Endothelial cell of umbilical vein (primary cell): ENCODE measurements at regions not wholly inside any gene's neighbourhood (a gene's known extent, or its start where the extent isn't known, plus 50 kb on each side); places are given as distances from the start of the nearest gene placed in this dataset.

ENCODE experiments used
- BruUV-seq: library from RNA; stranded (reverse); fragments of 400-500 nt; replicated peaks from 2 replicates; lab custom pipeline; 2021; lab: Mats Ljungman, UMichigan
- CTCF ChIA-PET: fragments of 300-600, 350-600 bp; sonication (Branson Sonifier 250); formaldehyde crosslinking; loops from one replicate; lab custom pipeline; 2021; ENCODE audit warnings: antibody characterized with exemption, inconsistent platforms; lab: Charles Lee
- POLR2A ChIA-PET: fragments of 300-600, 350-600 bp; sonication (Branson Sonifier 250); formaldehyde crosslinking; loops from one replicate; lab custom pipeline; 2021; ENCODE audit warnings: antibody characterized with exemption, inconsistent platforms; lab: Charles Lee
- DNase-seq: peaks from one replicate; pipeline ENCODE4 v3.0.0-alpha.2; 2011; ENCODE audit warnings: low read depth, low spot score
- FAIRE-seq: peaks from 2 replicates; lab custom pipeline; 2011; peaks lifted over from hg19 to GRCh38; lab: Jason Lieb, UNC
- H2AFZ ChIP-seq: 2 replicates; pipeline ENCODE4 v1.6.0; 2012; ENCODE audit warnings: low read depth, low read length, control low read depth, inconsistent platforms
- H3K27ac ChIP-seq: 2 replicates; pipeline ENCODE4 v1.5.1; 2011; ENCODE audit warnings: low read depth, mild to moderate bottlenecking, control low read depth, low read length, moderate library complexity; ENCODE audit not compliant: insufficient read depth
- H3K27me3 ChIP-seq, 2 experiments: 2 replicates each; pipeline versions ENCODE4 v1.6.0 to v1.6.1; 2011; ENCODE audit warnings: low read length in 2 of 2, mixed read lengths in 1 of 2; ENCODE audit not compliant: control insufficient read depth in 2 of 2, insufficient read depth in 2 of 2
- H3K36me3 ChIP-seq, 2 experiments: 2 replicates in 1 of 2; 3 replicates in 1 of 2; pipeline ENCODE4 v1.5.1; 2011; ENCODE audit warnings: low read length in 2 of 2, mild to moderate bottlenecking in 1 of 2, moderate library complexity in 1 of 2; ENCODE audit not compliant: control insufficient read depth in 2 of 2, insufficient read depth in 2 of 2; ENCODE audit errors: extremely low read depth in 1 of 2
- H3K4me1 ChIP-seq: 3 replicates; pipeline ENCODE4 v1.5.1; 2011; ENCODE audit warnings: mild to moderate bottlenecking, low read length; ENCODE audit not compliant: control insufficient read depth, insufficient read depth; ENCODE audit errors: extremely low read depth
- H3K4me2 ChIP-seq: 2 replicates; pipeline ENCODE4 v1.6.1; 2011; ENCODE audit warnings: low read length, control low read depth, mixed read lengths; ENCODE audit not compliant: insufficient read depth
- H3K4me3 ChIP-seq, 3 experiments: fragments of 200-600 bp in 1 of 3; sonication (generic), shearing (Covaris generic) in 1 of 3; replicated peaks in 1 of 3; 2 replicates each; pipeline ENCODE4 v1.5.1; 2011 to 2016; ENCODE audit warnings: control low read depth in 3 of 3, low read length in 3 of 3, mild to moderate bottlenecking in 2 of 3, inconsistent platforms in 1 of 3, low read depth in 1 of 3, moderate library complexity in 1 of 3; ENCODE audit not compliant: insufficient read depth in 1 of 3
- H3K79me2 ChIP-seq: 2 replicates; pipeline ENCODE4 v1.6.0; 2012; ENCODE audit warnings: low read length, inconsistent platforms; ENCODE audit not compliant: control insufficient read depth, insufficient read depth
- H3K9ac ChIP-seq: replicated peaks from 2 replicates; pipeline ENCODE3; 2011; ENCODE audit warnings: low read length, control low read depth; ENCODE audit not compliant: insufficient read depth; ENCODE audit errors: extremely low read depth
- H3K9me1 ChIP-seq: replicated peaks from 3 replicates; pipeline ENCODE4 v1.6.0; 2011; ENCODE audit warnings: mild to moderate bottlenecking, low read length; ENCODE audit not compliant: control insufficient read depth, insufficient read depth; ENCODE audit errors: extremely low read depth
- H3K9me3 ChIP-seq: replicated peaks from 2 replicates; pipeline ENCODE4 v1.5.1; 2012; ENCODE audit warnings: low read length, inconsistent platforms; ENCODE audit not compliant: control insufficient read depth, insufficient read depth
- H4K20me1 ChIP-seq: replicated peaks from 2 replicates; pipeline ENCODE3; 2011; ENCODE audit warnings: mild to moderate bottlenecking, low read length; ENCODE audit not compliant: control insufficient read depth, insufficient read depth; ENCODE audit errors: extremely low read depth
- EZH2 ChIP-seq: IDR thresholded peaks from 2 replicates; pipeline ENCODE4 v1.6.1; 2012; ENCODE audit warnings: borderline replicate concordance, low read depth, mild to moderate bottlenecking, moderate library complexity, low read length, inconsistent platforms; ENCODE audit not compliant: severe bottlenecking
- FOS ChIP-seq: IDR thresholded peaks from 2 replicates; pipeline ENCODE4 v1.6.1; 2011; ENCODE audit warnings: mild to moderate bottlenecking, low read length, moderate library complexity, borderline replicate concordance; ENCODE audit not compliant: insufficient read depth
- GATA2 ChIP-seq: IDR thresholded peaks from 2 replicates; pipeline ENCODE4 v1.7.0; 2011; ENCODE audit warnings: low read depth, mild to moderate bottlenecking, moderate library complexity, mixed read lengths, low read length; ENCODE audit not compliant: insufficient read length, insufficient read depth
- JUN ChIP-seq: IDR thresholded peaks from 2 replicates; pipeline ENCODE4 v1.6.1; 2011; ENCODE audit warnings: borderline replicate concordance, low read depth; ENCODE audit not compliant: insufficient read length, insufficient read depth
- MYC ChIP-seq: IDR thresholded peaks from one replicate; pipeline ENCODE4 v1.6.1; 2011; ENCODE audit warnings: mild to moderate bottlenecking, low read depth, low read length
- POLR2A ChIP-seq: IDR thresholded peaks from 2 replicates; pipeline ENCODE4 v1.6.1; 2012; ENCODE audit warnings: low read depth, mild to moderate bottlenecking, control low read depth, low read length
- POLR2AphosphoS5 ChIP-seq: IDR thresholded peaks from 2 replicates; pipeline ENCODE4 v1.6.1; 2012; ENCODE audit warnings: low read depth, mild to moderate bottlenecking, control low read depth, low read length, moderate library complexity; ENCODE audit not compliant: insufficient read depth
- dilution Hi-C: fragments of 300-500 bp; cut with MboI; formaldehyde crosslinking; loops from one replicate; pipeline ENCODE4 v1.15.0; 2019; ENCODE audit warnings: low sequenced_read_pairs; ENCODE audit not compliant: extremely low pct_ligation_motif_present
- intact Hi-C: fragments of 100-400 bp; cut with micrococcal nuclease; formaldehyde crosslinking; loops from one replicate; pipeline ENCODE4 v1.10.0; 2022
- TF ChIP-seq, protein P1 (sequence below): IDR thresholded peaks from 2 replicates; pipeline ENCODE4 v1.6.1; 2011; ENCODE audit not compliant: insufficient read depth, insufficient read length
- TF ChIP-seq, protein P2 (sequence below), 2 donors: IDR thresholded peaks; 1 replicate in 1 of 2; 2 replicates in 1 of 2; pipeline ENCODE4 v1.5.1; 2011; ENCODE audit warnings: low read length in 2 of 2, mild to moderate bottlenecking in 2 of 2, moderate library complexity in 2 of 2, control low read depth in 1 of 2, inconsistent platforms in 1 of 2, low read depth in 1 of 2; ENCODE audit not compliant: insufficient read depth in 1 of 2; ENCODE audit errors: extremely low read depth in 1 of 2

DNA sequence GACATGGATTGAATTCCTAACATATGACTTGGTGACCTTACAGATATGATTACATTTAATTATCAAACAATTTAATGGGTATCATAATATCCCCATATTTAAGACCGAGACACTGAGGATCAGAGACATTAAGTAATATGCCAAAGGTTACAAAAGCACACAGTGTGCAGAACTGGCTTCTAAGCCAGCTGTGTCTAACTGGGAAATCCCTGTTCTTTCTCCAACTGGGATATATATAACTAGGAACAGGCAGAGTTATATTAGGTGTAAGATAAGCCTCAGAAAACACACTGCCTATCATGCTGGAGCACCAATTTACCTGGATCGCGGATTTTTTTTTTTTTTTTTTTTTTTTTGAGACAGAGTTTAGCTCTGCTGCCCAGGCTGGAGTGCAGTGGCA, 88.3 kb upstream of the ADGRL2 start:
- POLR2A ChIA-PET, result no interaction called here
- H3K27ac ChIP-seq, result no peak overlapping the region

More for the DNA sequence above, 88.3 kb upstream of the ADGRL2 start:
- no peak overlapping the region for H3K9ac ChIP-seq
- H3K27me3 ChIP-seq, result no peaks in the 10 kb centered on the region
- H3K4me3 ChIP-seq, result no peak overlapping the region
- no peaks in the 10 kb centered on the region for H3K9me3 ChIP-seq
- no peaks in the 10 kb centered on the region for H4K20me1 ChIP-seq
- H3K4me2 ChIP-seq, result no peak overlapping the region
- intact Hi-C loops (no loop called here), dilution Hi-C loops (no loop called here)
- no peak for DNase-seq
- no TSS peak for BruUV-seq
- H3K79me2 ChIP-seq, result no peaks in the 10 kb centered on the region
- no peaks in the 10 kb centered on the region for H3K9me1 ChIP-seq
- no peak overlapping the region for H2AFZ ChIP-seq
- no peak for TF ChIP-seq EZH2
- no peak for TF ChIP-seq GATA2
- no peak for TF ChIP-seq POLR2AphosphoS5
- TF ChIP-seq, protein P1, sequence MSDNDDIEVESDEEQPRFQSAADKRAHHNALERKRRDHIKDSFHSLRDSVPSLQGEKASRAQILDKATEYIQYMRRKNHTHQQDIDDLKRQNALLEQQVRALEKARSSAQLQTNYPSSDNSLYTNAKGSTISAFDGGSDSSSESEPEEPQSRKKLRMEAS, result no peak
- no peak for TF ChIP-seq MYC
- TF ChIP-seq JUN, result no peak
- TF ChIP-seq, protein P2, sequence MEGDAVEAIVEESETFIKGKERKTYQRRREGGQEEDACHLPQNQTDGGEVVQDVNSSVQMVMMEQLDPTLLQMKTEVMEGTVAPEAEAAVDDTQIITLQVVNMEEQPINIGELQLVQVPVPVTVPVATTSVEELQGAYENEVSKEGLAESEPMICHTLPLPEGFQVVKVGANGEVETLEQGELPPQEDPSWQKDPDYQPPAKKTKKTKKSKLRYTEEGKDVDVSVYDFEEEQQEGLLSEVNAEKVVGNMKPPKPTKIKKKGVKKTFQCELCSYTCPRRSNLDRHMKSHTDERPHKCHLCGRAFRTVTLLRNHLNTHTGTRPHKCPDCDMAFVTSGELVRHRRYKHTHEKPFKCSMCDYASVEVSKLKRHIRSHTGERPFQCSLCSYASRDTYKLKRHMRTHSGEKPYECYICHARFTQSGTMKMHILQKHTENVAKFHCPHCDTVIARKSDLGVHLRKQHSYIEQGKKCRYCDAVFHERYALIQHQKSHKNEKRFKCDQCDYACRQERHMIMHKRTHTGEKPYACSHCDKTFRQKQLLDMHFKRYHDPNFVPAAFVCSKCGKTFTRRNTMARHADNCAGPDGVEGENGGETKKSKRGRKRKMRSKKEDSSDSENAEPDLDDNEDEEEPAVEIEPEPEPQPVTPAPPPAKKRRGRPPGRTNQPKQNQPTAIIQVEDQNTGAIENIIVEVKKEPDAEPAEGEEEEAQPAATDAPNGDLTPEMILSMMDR (IDR thresholded peaks at IDR 0.05; ENCODE audit: extremely low read depth in 1 of 2, insufficient read depth in 1 of 2, low read depth in 1 of 2, low read length in 2 of 2), result no peak
- TF ChIP-seq POLR2A, result no peak
- no peak for TF ChIP-seq FOS
- FAIRE-seq, result no peak
- no peaks in the 10 kb centered on the region for H3K36me3 ChIP-seq
- CTCF ChIA-PET, result no interaction called here
- H3K4me1 ChIP-seq, result peaks cover 12% of the 10 kb centered on the region
